ENCODE measurements at regions not wholly inside any gene's neighbourhood (a gene's known extent, or its start where the extent isn't known, plus 50 kb on each side); places are given as distances from the start of the nearest gene placed in this dataset.
"Not testable (repeated sequence)": the region's sequence is repeated elsewhere in the genome, so short reads cannot be mapped to it uniquely, and the experiment has no call there.

DNA sequence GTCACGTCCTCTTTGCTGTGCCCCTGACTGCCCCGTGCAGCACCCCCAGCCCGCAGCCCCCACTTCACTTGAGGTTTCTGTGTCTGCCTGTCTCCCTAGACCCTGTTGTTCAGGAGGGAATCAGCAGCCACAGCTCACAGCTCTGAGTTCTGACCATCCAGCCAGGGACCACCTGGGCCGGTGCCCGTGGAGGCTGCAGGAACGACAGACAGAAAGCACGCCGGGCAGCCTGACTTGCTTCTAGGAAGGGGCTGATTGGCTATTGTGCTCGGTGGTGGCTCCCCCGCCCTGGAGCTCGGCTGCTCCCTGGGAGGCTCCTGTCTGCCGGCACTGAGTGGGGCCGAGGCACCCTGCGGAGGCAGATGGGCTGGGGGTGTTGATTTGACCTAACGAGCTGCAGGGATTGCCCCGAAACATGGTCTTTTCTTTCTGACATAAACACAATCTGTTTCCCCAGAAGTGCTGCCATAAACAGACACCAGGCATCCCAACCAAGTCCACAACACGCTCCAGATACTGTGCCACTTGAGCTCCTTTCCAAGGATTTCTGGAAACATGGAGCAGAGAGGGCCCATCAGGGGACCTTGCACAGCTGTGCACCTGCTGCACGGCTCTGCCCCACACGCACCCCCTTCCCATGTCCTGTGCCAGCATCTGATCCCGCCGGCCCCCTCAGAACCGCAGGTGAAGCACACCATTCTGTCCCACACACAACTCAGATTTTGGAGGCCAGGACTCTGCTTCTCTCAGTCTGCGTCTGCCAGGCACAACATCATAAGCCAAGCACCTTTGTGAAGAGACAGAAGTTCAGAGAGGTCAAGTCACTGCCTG is 855.9 kb downstream of the TBC1D22A start:
- no peak for DNase-seq (ENCODE audit: extremely low read depth, insufficient read length)
- no peaks in the 10 kb centered on the region for H3K27me3 ChIP-seq (replicated peaks; ENCODE audit: control insufficient read depth, insufficient read depth, low read length)
- TF ChIP-seq, protein P1, sequence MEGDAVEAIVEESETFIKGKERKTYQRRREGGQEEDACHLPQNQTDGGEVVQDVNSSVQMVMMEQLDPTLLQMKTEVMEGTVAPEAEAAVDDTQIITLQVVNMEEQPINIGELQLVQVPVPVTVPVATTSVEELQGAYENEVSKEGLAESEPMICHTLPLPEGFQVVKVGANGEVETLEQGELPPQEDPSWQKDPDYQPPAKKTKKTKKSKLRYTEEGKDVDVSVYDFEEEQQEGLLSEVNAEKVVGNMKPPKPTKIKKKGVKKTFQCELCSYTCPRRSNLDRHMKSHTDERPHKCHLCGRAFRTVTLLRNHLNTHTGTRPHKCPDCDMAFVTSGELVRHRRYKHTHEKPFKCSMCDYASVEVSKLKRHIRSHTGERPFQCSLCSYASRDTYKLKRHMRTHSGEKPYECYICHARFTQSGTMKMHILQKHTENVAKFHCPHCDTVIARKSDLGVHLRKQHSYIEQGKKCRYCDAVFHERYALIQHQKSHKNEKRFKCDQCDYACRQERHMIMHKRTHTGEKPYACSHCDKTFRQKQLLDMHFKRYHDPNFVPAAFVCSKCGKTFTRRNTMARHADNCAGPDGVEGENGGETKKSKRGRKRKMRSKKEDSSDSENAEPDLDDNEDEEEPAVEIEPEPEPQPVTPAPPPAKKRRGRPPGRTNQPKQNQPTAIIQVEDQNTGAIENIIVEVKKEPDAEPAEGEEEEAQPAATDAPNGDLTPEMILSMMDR (IDR thresholded peaks at IDR 0.05; ENCODE audit: insufficient read depth, low read length, poor library complexity, severe bottlenecking): no peak
- H3K36me3 ChIP-seq (ENCODE audit: control insufficient read depth, insufficient read depth, low read length): no peaks in the 10 kb centered on the region
- H3K4me3 ChIP-seq (replicated peaks; ENCODE audit: low read depth, low read length): no peak overlapping the region

DNA sequence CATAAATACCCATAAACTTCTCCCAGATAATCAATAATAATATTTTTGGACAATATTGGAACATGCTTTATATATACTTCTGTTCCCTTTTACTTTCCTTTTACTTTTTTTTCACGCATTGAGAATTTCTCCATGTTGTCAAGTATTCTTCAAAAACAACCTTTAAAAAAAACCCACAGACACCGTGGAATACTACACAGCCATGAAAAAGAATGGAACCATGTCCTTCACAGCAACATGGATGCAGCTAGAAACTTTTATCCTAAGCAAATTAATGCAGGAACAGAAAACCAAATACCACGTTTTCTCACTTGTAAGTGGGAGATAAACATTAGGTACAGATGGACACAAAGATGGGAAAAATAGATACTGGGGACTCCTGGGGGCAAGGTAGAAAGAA is 854.7 kb downstream of the TBC1D22A start:
- Histone ChIP-seq H3K27me3 (replicated peaks; ENCODE audit: control insufficient read depth, insufficient read depth, low read length) (no peaks in the 10 kb centered on the region), H3K36me3 (ENCODE audit: control insufficient read depth, insufficient read depth, low read length) (no peaks in the 10 kb centered on the region), H3K4me3 (replicated peaks; ENCODE audit: low read depth, low read length) (no peak overlapping the region)
- TF ChIP-seq, protein P1 (IDR thresholded peaks at IDR 0.05; ENCODE audit: insufficient read depth, low read length, poor library complexity, severe bottlenecking): no peak
- no peak for DNase-seq (ENCODE audit: extremely low read depth, insufficient read length)

DNA sequence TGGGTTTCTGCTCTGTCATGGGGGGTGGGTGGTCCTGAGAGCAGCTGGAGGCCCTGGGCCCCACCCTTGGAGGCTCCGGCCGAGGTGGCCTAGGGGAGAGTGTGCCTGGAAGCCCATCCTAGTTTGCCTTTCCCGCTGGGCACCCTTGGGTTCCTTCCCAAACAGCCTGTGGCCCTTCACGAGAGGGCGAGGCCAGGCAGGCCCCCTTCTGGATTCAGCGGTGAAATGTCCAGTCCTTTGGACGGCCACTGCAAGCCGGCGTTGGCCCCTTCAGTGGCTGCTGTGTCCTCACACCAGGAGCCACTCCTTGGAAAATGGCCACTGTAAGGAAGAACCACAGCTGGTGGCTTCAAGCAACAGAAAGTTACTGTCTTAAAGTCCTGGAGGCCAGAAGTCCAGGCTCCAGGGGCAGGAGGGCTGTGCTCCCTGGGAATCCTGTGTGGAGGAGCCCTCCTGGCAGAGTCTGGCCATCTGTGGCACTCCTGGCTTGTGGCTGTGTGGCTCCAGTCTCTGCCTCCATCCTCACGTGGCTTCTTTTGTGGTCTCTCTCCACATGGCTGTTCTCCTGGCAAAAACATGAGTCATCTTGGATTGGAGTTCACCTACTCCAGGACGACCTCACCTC is 854.1 kb downstream of the TBC1D22A start:
- TF ChIP-seq, protein P1 (IDR thresholded peaks at IDR 0.05; ENCODE audit: insufficient read depth, low read length, poor library complexity, severe bottlenecking): no peak
- no peak for DNase-seq (ENCODE audit: extremely low read depth, insufficient read length)
- Histone ChIP-seq H3K4me3 (replicated peaks; ENCODE audit: low read depth, low read length) (no peak overlapping the region), H3K27me3 (replicated peaks; ENCODE audit: control insufficient read depth, insufficient read depth, low read length) (no peaks in the 10 kb centered on the region), H3K36me3 (ENCODE audit: control insufficient read depth, insufficient read depth, low read length) (no peaks in the 10 kb centered on the region)

DNA sequence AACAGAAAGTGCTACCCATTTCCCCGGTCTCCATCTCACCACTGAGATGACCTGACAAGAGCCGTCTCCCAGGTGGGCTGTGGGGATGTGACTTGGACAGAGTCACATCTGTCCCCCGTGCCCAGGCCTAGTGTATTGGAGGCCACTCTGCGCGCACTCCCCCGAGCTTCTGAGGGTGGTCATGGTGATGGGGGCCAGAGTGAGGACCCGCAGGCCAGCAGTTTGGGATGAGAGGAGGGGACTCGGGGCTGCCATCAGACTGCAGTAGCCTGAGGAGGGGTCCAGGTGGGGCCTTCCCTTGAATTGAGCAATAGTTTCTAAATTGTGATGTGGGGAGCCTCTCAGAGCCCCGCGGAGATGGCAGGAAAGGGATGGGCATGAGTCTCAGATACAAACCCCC is 852.6 kb downstream of the TBC1D22A start:
- TF ChIP-seq, protein P1 (IDR thresholded peaks at IDR 0.05; ENCODE audit: insufficient read depth, low read length, poor library complexity, severe bottlenecking): no peak
- Histone ChIP-seq H3K36me3 (ENCODE audit: control insufficient read depth, insufficient read depth, low read length) (no peaks in the 10 kb centered on the region), H3K27me3 (replicated peaks; ENCODE audit: control insufficient read depth, insufficient read depth, low read length) (no peaks in the 10 kb centered on the region), H3K4me3 (replicated peaks; ENCODE audit: low read depth, low read length) (no peak overlapping the region)
- no peak for DNase-seq (ENCODE audit: extremely low read depth, insufficient read length)

DNA sequence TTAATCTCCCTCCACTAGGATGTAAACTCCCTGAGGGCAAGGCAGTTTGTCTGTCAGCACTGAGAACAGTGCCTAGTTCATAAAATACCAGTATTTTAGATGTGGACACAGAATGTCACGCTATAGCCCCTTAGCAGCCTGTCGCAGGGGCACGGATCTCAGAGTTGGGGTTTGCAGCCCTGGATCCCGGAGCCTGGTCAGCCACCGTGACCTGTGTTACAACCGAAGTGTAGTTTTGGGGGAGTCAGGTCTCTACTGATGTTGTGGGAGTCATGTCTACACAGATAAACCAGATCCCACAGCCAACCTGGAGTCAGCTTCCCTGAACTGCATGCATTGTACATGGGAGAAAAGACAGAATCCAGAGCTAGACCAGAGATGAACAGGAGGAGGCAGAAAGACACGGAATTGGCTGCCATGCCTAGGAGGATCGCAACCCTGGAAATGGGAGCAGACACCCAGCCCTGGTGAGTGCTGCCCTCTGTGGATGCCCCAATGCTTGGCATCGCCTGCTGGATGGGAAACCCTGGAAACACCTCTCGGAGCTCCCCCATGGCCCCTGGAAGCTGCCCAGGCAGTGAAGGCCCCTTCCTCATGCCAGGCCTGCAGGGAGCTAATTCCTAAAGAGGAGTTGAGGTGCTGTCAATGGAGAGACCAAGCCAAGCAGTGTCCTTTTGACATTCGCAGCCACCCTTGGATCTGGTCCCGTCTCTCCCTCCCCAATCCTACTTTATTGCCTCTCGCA is 851.3 kb downstream of the TBC1D22A start:
- Histone ChIP-seq H3K27me3 (replicated peaks; ENCODE audit: control insufficient read depth, insufficient read depth, low read length) (no peaks in the 10 kb centered on the region), H3K36me3 (ENCODE audit: control insufficient read depth, insufficient read depth, low read length) (no peaks in the 10 kb centered on the region), H3K4me3 (replicated peaks; ENCODE audit: low read depth, low read length) (no peak overlapping the region)
- no peak for DNase-seq (ENCODE audit: extremely low read depth, insufficient read length)
- TF ChIP-seq, protein P1 (IDR thresholded peaks at IDR 0.05; ENCODE audit: insufficient read depth, low read length, poor library complexity, severe bottlenecking): no peak

DNA sequence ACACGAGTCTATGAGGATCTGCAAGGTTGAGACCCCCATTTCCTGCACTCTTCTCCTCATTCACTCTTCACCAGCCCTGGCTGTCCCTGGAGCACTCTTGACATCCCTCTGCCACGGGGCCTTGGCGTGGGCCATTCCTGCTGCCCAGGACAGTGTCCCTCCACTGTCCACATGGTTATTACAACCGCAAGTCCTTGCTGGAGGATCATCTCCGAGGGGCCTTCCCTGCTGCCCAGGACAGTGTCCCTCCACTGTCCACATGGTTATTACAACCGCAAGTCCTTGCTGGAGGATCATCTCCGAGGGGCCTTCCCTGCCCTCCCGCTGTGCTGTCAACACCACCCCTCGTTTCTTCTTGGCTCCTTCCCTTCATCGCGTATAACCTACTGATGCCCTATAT is 850.7 kb downstream of the TBC1D22A start:
- not testable (repeated sequence) for H3K4me3 ChIP-seq (replicated peaks; ENCODE audit: low read depth, low read length); H3K27me3 ChIP-seq (replicated peaks; ENCODE audit: control insufficient read depth, insufficient read depth, low read length); DNase-seq (ENCODE audit: extremely low read depth, insufficient read length); H3K36me3 ChIP-seq (ENCODE audit: control insufficient read depth, insufficient read depth, low read length)
